ENCODE measurements at regions not wholly inside any gene's neighbourhood (a gene's known extent, or its start where the extent isn't known, plus 50 kb on each side); places are given as distances from the start of the nearest gene placed in this dataset.

GRCh38 chr6:132096245-132096644 lies 145.1 kb upstream of the CCN2 start:
- Mint-ChIP-seq H3K9me3 (peaks cover 2% of the 10 kb centered on the region), H3K4me3 (no peak overlapping the region), H3K27ac (no peak overlapping the region), H3K27me3 (ENCODE audit: insufficient read depth, low read depth) (no peaks in the 10 kb centered on the region), H3K4me1 (no peaks in the 10 kb centered on the region), H3K36me3 (no peaks in the 10 kb centered on the region)
- Histone ChIP-seq H3F3A (ENCODE audit: low read depth) (no peaks in the 10 kb centered on the region), H2AFZ (replicated peaks) (no peak overlapping the region), H3K79me2 (ENCODE audit: low read depth) (no peaks in the 10 kb centered on the region), H3K27ac (no peak overlapping the region), H3K9me3 (ENCODE audit: low read depth) (no peaks in the 10 kb centered on the region), H4K20me1 (ENCODE audit: low read depth) (no peaks in the 10 kb centered on the region), H3K9ac (no peak overlapping the region), H3K4me3 (no peak overlapping the region), H3K27me3 (no peaks in the 10 kb centered on the region), H3K4me2 (no peak overlapping the region), H3K36me3 (no peaks in the 10 kb centered on the region), H3K4me1 (no peaks in the 10 kb centered on the region)
- DNase-seq (ENCODE audit: low spot score): no peak
- TF ChIP-seq EZH2 (IDR thresholded peaks at IDR 0.05): no peak
- TF ChIP-seq CTCF (IDR thresholded peaks at IDR 0.05): no peak
- no peak for TF ChIP-seq EZH2phosphoT487 (IDR thresholded peaks at IDR 0.05)

GRCh38 chr6:132089173-132089572 lies 138.0 kb upstream of the CCN2 start:
- H4K20me1 ChIP-seq (ENCODE audit: low read depth): no peaks in the 10 kb centered on the region
- no peak overlapping the region for H3K27ac ChIP-seq
- H3K27ac Mint-ChIP-seq: no peak overlapping the region
- no peaks in the 10 kb centered on the region for H3K9me3 ChIP-seq (ENCODE audit: low read depth)
- H3K79me2 ChIP-seq (ENCODE audit: low read depth): no peaks in the 10 kb centered on the region
- no peaks in the 10 kb centered on the region for H3K4me1 ChIP-seq
- no peaks in the 10 kb centered on the region for H3K27me3 ChIP-seq
- H3K4me1 Mint-ChIP-seq: peaks cover 14% of the 10 kb centered on the region
- peaks cover 4% of the 10 kb centered on the region for H3K9me3 Mint-ChIP-seq
- H3K36me3 Mint-ChIP-seq: peaks cover 2% of the 10 kb centered on the region
- H3K27me3 Mint-ChIP-seq (ENCODE audit: insufficient read depth, low read depth): no peaks in the 10 kb centered on the region
- H3K9ac ChIP-seq: no peak overlapping the region
- H3F3A ChIP-seq (ENCODE audit: low read depth): no peaks in the 10 kb centered on the region
- H3K4me3 Mint-ChIP-seq: no peak overlapping the region
- H3K4me2 ChIP-seq: no peak overlapping the region
- no peak overlapping the region for H3K4me3 ChIP-seq
- TF ChIP-seq EZH2phosphoT487 (IDR thresholded peaks at IDR 0.05) (no peak), CTCF (IDR thresholded peaks at IDR 0.05) (no peak), EZH2 (IDR thresholded peaks at IDR 0.05) (no peak)
- DNase-seq (ENCODE audit: low spot score): no peak
- no peaks in the 10 kb centered on the region for H3K36me3 ChIP-seq
- H2AFZ ChIP-seq (replicated peaks): no peak overlapping the region

DNA sequence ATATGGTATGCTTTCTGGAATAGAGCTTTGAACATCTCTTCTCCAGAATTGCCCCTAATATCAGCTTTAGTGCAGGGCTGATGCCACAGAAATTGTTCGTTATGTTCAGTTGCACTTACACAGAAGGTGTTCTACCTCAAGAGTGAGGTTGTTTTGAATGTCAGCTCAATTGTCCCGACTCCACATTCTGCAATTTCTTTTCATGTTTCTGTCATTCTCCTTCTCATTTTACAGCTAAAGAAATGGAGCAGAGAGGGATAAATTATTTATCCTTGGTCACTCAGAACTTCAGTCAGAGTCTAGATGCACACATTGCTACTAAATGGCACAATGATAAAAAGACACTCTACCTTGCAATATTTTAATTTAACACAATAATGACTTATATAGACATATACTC lies 137.0 kb upstream of the CCN2 start:
- Histone ChIP-seq H3K9ac (no peak overlapping the region), H3F3A (ENCODE audit: low read depth) (no peaks in the 10 kb centered on the region), H4K20me1 (ENCODE audit: low read depth) (no peaks in the 10 kb centered on the region), H3K9me3 (ENCODE audit: low read depth) (no peaks in the 10 kb centered on the region), H3K79me2 (ENCODE audit: low read depth) (no peaks in the 10 kb centered on the region), H3K27me3 (no peaks in the 10 kb centered on the region), H3K27ac (no peak overlapping the region), H3K4me1 (no peaks in the 10 kb centered on the region), H3K36me3 (no peaks in the 10 kb centered on the region), H2AFZ (replicated peaks) (no peak overlapping the region), H3K4me2 (no peak overlapping the region), H3K4me3 (no peak overlapping the region)
- Mint-ChIP-seq H3K27me3 (ENCODE audit: insufficient read depth, low read depth) (no peaks in the 10 kb centered on the region), H3K9me3 (peaks cover 4% of the 10 kb centered on the region), H3K36me3 (peaks cover 2% of the 10 kb centered on the region), H3K4me1 (peaks cover 14% of the 10 kb centered on the region), H3K4me3 (no peak overlapping the region), H3K27ac (no peak overlapping the region)
- no peak for DNase-seq (ENCODE audit: low spot score)
- TF ChIP-seq EZH2phosphoT487 (IDR thresholded peaks at IDR 0.05) (no peak), EZH2 (IDR thresholded peaks at IDR 0.05) (no peak), CTCF (IDR thresholded peaks at IDR 0.05) (no peak)

GRCh38 chr6:132087391-132087790 lies 136.2 kb upstream of the CCN2 start:
- Histone ChIP-seq H3F3A (ENCODE audit: low read depth) (no peaks in the 10 kb centered on the region), H3K4me1 (no peaks in the 10 kb centered on the region), H3K9me3 (ENCODE audit: low read depth) (no peaks in the 10 kb centered on the region), H4K20me1 (ENCODE audit: low read depth) (no peaks in the 10 kb centered on the region), H3K4me2 (no peak overlapping the region), H2AFZ (replicated peaks) (no peak overlapping the region), H3K4me3 (no peak overlapping the region), H3K27ac (no peak overlapping the region), H3K36me3 (no peaks in the 10 kb centered on the region), H3K9ac (no peak overlapping the region), H3K79me2 (ENCODE audit: low read depth) (no peaks in the 10 kb centered on the region), H3K27me3 (no peaks in the 10 kb centered on the region)
- Mint-ChIP-seq H3K27me3 (ENCODE audit: insufficient read depth, low read depth) (no peaks in the 10 kb centered on the region), H3K36me3 (peaks cover 2% of the 10 kb centered on the region), H3K4me3 (no peak overlapping the region), H3K4me1 (peaks cover 14% of the 10 kb centered on the region), H3K27ac (no peak overlapping the region), H3K9me3 (peaks cover 4% of the 10 kb centered on the region)
- TF ChIP-seq EZH2 (IDR thresholded peaks at IDR 0.05): no peak
- no peak for TF ChIP-seq CTCF (IDR thresholded peaks at IDR 0.05)
- TF ChIP-seq EZH2phosphoT487 (IDR thresholded peaks at IDR 0.05): no peak
- no peak for DNase-seq (ENCODE audit: low spot score)

All from neural progenitor cell (in vitro differentiated cells).